ENCODE measurements at regions not wholly inside any gene's neighbourhood (a gene's known extent, or its start where the extent isn't known, plus 50 kb on each side); places are given as distances from the start of the nearest gene placed in this dataset.
"Not testable (repeated sequence)": the region's sequence is repeated elsewhere in the genome, so short reads cannot be mapped to it uniquely, and the experiment has no call there.

DNA sequence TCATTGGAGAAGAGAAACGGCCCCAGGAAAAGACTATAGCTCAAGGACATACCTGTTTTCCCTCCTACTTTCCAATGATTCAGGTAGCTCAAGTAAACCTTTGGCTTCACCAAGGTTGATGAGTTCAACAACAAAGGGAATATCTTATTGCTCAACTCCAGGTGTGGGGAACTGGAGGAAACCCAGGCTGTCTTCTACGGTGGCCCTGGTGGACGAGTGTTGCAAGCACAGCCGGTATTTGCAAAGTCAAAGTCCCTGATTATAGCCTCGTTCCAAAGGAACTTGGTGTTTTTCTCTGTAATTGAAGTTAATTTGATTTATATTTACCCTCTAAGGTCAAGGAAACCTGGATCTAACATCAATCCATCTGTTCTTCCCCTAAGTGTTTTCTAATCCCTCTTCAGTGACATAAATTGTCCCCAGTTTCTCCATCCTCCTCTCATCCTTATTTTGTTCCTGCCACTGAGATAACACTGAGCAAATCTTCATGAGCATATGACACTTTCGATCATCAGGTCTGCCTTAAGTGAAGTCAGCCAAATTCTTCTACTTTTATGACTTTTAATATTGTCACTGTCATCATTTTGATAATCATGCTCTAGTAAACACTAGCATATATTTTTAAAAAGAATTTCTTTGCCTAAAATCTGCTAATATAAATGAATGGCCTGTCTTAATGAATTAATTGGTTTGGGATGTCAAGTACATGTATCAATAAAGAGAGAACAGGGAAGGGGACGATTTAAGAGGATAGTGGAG, 174.6 kb upstream of the TBX3 start:
- no peak for DNase-seq (ENCODE audit: low spot score)

DNA sequence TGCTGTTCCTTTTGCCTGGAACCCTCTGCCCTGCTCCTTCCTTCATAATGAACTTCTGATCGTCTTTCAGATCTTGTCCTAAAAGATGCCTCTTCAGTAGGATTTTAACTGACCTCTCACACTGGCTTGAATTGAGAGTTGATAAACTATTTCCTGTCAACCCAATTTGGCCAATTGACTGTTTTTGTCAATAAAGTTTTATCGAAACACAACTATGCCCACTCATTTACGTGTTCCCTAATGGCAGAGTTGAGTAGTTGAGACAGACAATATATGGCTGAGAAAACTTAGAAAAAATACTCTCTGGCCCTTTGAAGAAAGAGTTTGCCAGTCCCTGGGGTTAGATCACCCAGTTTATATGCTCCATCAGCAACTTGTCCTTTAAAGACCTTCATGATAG, 171.7 kb upstream of the TBX3 start:
- DNase-seq (ENCODE audit: low spot score), result no peak

- DNase-seq (ENCODE audit: low spot score), result no peak
Measured at GRCh38 chr12:114852976-114853529, 169.1 kb upstream of the TBX3 start.

DNA sequence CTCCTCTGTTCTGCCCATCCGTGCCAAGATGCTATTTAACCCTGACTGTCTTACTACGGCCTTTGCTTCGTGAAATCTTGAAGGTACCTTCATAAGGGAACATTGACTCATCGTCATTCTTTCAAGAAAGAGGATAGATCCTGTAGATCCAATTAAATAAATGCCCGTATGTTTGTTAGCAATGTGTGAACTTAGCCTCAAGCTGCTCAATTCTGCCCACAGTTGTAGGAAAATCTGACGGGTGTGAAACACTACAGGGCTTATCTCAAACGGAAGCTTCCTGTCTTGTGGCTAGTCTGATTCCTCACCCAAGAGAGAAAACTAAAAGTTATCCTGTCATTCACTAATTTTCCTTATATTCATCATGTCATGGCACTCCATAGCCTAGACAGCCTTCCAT, 168.0 kb upstream of the TBX3 start:
- no peak for DNase-seq (ENCODE audit: low spot score)

- no peak for DNase-seq (ENCODE audit: low spot score)
Measured at GRCh38 chr12:114850661-114851275, 166.8 kb upstream of the TBX3 start.

GRCh38 chr12:114848666-114849065, 164.7 kb upstream of the TBX3 start:
- DNase-seq (ENCODE audit: low spot score), result peak; percentile 47

- no peak for DNase-seq (ENCODE audit: low spot score)
Measured at GRCh38 chr12:114847441-114848035, 163.6 kb upstream of the TBX3 start.

GRCh38 chr12:114846771-114847170, 162.8 kb upstream of the TBX3 start:
- DNase-seq (ENCODE audit: low spot score), result no peak

DNA sequence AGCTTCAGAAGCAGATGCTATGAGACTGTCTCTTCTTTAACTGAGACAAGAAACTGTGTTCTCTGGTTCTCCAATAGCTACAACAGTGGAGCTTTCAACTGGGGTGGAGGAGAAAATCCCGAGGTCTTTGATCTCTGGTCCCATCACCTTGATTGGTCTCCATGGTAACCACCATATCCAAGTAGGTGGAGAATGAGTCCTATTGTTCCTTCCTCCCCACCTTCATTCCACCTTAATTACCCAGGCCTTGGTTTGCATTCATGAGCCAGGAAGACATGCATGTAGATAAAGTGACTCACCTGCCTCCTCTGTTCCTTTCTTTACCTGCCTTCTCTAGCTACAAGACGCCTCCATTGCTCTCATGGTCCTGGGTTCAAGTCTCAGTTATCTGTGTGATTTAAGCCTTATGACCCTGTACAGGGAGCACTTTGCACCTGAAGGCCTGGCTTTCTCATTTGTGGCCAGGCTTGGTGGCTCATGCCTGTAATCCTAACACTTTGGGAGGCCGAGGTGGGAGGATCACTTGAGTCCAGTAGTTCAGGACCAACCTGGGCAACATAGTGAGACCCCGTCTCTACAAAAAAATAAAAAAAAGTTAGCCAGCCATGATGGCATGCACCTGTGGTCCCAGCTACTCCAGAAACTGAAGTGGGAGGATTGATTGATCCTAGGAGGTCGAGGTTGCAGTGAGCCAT, 157.7 kb upstream of the TBX3 start:
- no peak for DNase-seq (ENCODE audit: low spot score)

DNA sequence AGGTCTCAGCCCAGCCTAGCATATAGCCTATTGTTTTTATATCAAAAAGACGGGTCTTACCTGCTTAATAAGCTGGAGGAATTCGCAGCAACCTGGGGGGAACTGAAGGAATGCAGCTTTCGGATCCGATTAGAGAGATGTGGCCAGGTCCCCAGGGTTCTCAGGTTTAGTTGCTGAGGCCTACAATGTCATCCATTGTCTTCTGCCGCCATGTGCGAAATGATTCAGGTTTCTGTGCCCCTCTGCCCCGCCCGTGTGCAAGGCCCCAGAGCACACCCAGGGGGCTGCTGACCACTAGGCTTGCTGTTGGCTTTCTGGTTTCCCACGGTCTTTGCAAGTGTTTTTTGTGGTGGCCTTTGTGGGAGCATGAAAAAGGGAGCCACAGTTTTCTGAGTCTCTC, 154.5 kb upstream of the TBX3 start:
- DNase-seq (ENCODE audit: low spot score), result no peak

DNA sequence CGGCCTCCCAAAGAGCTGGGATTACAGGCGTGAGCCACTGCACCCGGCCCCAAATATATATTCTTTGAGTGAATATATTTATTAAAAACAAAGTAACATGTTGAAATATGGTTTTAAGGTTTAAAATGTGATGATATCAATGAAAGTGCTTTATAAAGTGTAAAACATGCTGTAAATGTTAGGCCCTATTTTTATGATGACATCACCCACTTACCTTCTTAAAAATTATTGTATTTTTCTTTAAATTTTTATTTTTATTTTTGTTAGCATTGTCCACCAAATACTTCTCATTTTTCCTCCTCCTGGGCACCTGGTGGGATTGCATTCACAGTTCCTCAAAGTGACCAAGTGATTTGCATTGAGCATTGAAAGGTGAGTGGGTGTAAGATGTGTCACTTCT, 152.6 kb upstream of the TBX3 start:
- no peak for DNase-seq (ENCODE audit: low spot score)

DNA sequence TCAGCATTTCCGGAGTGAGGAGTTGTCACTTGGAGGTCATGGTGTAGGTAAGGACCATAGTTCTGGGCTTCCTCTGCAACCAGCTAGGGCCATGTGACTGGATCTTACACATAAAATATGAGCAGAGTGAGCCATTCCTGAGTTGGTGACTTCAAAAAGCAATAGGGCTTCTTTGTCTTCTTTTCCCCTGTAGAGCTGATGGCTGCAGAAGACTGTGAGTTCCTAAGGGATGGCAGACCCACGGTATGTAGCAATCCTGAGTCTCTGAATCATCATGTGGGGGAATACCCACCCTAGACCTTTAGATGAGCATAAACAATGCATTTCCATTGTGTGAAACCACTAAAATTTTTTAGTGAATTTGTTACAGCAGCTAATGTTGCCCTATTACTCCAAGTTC, 151.1 kb upstream of the TBX3 start:
- DNase-seq (ENCODE audit: low spot score), result no peak

GRCh38 chr12:114834621-114835020, 150.6 kb upstream of the TBX3 start:
- DNase-seq (ENCODE audit: low spot score), result no peak

- no peak for DNase-seq (ENCODE audit: low spot score)
Measured at GRCh38 chr12:114829833-114830232, 145.9 kb upstream of the TBX3 start.

DNA sequence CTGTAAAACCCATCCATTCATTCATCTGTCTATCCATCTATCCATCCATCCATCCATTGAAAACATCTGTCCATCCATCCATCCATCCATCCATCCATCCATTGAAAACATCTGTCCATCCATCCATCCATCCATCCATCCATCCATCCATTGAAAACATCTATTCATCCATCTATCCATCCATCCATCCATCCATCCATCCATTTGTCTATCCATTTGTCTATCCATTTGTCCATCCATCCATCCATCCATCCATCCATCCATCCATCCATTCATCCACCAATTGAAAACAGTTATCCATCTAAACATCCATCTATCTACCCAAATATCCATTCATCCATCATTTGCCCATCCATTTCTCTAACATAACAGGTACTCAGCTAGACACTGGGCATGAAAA, 145.3 kb upstream of the TBX3 start:
- DNase-seq (ENCODE audit: low spot score), result not testable (repeated sequence)

GRCh38 chr12:114827461-114827860, 143.5 kb upstream of the TBX3 start:
- no peak for DNase-seq (ENCODE audit: low spot score)

GRCh38 chr12:114826244-114826643, 142.3 kb upstream of the TBX3 start:
- no peak for DNase-seq (ENCODE audit: low spot score)

GRCh38 chr12:114823724-114824123, 139.7 kb upstream of the TBX3 start:
- DNase-seq (ENCODE audit: low spot score), result no peak

GRCh38 chr12:114821570-114821969, 137.6 kb upstream of the TBX3 start:
- DNase-seq (ENCODE audit: low spot score), result no peak

DNA sequence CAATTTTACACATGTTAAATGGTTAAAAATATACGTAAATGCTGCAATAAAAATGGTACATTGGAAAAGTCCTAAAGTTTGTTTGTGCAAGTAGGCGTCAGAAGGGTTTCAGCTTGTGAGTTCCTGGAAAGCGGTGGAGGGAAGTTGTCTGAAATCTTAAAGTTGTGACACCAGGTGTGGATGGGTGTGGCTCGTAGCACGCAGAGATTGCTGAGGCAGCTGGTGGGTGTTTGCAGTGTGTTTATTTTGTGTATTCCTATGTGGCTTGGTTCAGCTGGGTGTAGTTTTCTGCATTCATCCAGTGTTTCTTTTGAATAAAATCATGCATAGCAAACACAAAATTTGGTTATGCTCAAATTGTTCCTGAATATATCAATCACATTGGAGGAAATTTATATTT, 136.8 kb upstream of the TBX3 start:
- no peak for DNase-seq (ENCODE audit: low spot score)

- no peak for DNase-seq (ENCODE audit: low spot score)
Measured at GRCh38 chr12:114817571-114818425, 133.8 kb upstream of the TBX3 start.
